ENCODE measurements at regions not wholly inside any gene's neighbourhood (a gene's known extent, or its start where the extent isn't known, plus 50 kb on each side); places are given as distances from the start of the nearest gene placed in this dataset.

DNA sequence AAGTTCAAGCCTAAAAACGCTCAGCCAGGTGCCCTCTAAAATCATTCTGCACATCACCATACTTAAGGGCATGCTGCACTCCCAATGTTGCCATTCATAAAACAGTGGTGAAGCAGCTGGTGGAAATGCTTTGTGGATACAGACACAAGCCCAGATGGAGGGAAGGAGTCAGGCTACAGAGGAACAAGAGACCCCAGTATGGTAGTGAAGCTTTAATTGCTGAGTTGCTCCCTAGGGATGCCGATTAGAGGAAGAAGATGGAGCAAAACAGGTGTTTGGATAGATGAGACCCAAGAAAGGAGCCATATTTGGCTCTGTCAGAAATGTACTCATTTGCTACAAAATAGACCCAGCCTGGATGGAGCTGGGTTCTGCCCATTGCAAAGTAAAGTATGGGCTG is 230.5 kb downstream of the NSG2 start:
- no peak for DNase-seq (ENCODE audit: extremely low read depth, low read depth)
- H3K4me3 ChIP-seq (replicated peaks; ENCODE audit: low read depth, low read length), result no peak overlapping the region

DNA sequence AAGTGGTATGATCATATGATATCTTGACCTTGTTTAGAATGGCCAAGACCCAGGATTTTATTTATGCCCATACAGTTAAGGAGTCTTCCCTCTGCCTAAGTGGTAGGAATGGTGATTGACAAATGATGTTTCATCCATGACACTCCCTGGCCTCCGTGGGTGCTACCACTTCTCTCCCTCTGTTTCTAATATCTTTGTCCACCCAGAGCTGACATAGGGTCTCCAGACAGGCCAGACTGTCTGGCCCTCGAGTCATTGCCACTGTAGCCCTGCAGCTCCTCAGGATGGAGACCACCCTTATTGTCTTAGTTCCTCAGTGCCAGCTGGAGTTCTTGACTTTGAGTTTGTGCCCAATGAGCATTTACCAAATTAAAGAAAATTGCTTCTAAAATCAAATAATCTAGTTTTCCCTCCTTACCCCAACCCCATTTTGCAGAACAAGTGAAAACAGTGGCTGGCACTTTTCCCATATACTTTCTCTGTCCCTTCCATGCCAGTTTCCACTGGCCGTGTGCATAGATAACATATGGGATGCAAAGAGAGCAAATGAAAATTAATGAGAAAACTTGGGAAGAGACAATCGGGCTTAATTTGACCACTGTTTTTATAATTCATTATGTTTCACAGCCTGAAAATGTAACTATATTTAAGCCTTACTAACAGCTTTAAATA is 235.7 kb downstream of the NSG2 start:
- H3K4me3 ChIP-seq (replicated peaks; ENCODE audit: low read depth, low read length), result no peak overlapping the region
- TF ChIP-seq, protein P1, sequence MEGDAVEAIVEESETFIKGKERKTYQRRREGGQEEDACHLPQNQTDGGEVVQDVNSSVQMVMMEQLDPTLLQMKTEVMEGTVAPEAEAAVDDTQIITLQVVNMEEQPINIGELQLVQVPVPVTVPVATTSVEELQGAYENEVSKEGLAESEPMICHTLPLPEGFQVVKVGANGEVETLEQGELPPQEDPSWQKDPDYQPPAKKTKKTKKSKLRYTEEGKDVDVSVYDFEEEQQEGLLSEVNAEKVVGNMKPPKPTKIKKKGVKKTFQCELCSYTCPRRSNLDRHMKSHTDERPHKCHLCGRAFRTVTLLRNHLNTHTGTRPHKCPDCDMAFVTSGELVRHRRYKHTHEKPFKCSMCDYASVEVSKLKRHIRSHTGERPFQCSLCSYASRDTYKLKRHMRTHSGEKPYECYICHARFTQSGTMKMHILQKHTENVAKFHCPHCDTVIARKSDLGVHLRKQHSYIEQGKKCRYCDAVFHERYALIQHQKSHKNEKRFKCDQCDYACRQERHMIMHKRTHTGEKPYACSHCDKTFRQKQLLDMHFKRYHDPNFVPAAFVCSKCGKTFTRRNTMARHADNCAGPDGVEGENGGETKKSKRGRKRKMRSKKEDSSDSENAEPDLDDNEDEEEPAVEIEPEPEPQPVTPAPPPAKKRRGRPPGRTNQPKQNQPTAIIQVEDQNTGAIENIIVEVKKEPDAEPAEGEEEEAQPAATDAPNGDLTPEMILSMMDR (IDR thresholded peaks at IDR 0.05; ENCODE audit: low read depth, low read length, missing control alignments), result no peak
- DNase-seq (ENCODE audit: extremely low read depth, low read depth), result no peak

More for the DNA sequence above, 230.5 kb downstream of the NSG2 start:
- TF ChIP-seq, protein P1 (IDR thresholded peaks at IDR 0.05; ENCODE audit: low read depth, low read length, missing control alignments), result no peak

DNA sequence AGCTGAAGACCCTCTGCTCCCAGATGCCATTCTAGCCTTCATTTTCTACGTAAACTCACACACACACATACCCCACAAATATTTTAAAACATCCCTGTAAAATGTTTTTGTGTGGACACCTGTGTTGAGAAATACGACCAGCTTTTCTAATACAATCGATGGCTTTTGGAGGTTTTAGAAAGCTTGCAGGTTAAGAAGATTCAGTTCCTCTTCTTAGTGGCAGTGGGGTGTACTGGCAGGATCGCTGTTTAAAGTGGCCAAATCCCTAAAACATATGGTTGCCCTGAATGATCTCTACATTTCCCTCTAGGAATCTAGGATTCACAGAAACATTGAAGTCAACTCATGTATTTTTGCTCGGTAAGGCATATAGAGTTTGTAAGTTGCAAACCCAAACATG is 236.3 kb downstream of the NSG2 start:
- no peak for DNase-seq (ENCODE audit: extremely low read depth, low read depth)
- TF ChIP-seq, protein P1 (IDR thresholded peaks at IDR 0.05; ENCODE audit: low read depth, low read length, missing control alignments), result no peak

DNA sequence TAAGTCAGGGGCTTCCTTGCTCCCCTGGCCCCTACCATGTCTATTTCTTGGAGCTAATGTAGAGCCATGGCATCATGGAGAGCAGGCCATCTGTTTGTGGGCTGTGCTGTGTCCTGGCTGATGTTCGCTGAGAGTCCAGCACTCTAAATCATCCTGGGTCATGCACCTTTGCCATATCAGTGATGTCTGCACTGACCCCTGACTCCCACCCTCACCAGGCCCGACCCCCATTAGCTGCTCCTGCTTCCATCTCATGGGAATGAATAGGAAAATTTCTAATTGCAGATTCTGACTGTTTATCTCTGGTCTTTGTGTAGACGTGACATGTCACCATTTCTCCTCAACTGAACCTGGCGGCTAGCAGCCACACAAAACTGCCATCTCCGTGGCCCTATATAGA is 236.9 kb downstream of the NSG2 start:
- no peak overlapping the region for H3K4me3 ChIP-seq (replicated peaks; ENCODE audit: low read depth, low read length)
- DNase-seq (ENCODE audit: extremely low read depth, low read depth), result no peak
- TF ChIP-seq, protein P1 (IDR thresholded peaks at IDR 0.05; ENCODE audit: low read depth, low read length, missing control alignments), result no peak

More for the DNA sequence above, 236.3 kb downstream of the NSG2 start:
- H3K4me3 ChIP-seq (replicated peaks; ENCODE audit: low read depth, low read length), result no peak overlapping the region

DNA sequence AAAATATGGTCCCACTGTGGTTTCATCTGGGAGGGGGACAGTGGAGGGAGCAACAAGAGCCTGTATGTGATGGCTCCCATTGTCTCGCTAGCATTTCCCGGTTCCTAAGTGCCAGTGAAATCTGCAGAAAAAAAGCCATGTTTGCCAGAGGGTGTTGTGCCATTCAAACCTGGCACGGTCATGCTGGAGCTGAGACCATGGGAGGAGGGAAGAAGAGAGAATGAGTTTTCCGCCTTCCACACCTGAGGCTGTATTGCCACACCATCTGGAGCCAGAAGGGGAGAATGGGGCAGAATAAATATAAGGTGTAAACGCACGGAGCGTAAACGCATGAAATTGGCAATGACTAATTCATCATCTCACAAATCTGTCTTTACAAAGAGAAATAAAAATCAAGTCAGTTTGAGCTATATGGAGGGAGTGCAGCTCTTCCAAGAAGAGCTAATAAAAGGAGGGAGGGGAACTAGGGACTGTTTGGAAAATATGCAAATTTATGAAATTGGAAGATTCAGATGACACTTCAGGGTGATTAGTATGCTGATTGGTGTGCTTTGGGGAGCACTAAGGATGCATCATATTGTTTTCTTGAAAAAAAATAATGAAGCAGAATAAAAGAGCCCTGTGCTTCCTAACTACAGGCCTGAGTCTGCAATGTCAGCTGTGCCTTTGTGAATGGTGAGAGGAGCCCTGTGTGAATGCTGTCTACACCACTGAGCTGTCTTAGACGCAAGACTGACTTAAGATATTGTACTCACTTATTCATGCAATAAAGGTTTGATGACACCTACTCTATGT is 237.9 kb downstream of the NSG2 start:
- TF ChIP-seq, protein P1 (IDR thresholded peaks at IDR 0.05; ENCODE audit: low read depth, low read length, missing control alignments), result no peak
- H3K4me3 ChIP-seq (replicated peaks; ENCODE audit: low read depth, low read length), result no peak overlapping the region
- DNase-seq (ENCODE audit: extremely low read depth, low read depth), result no peak

DNA sequence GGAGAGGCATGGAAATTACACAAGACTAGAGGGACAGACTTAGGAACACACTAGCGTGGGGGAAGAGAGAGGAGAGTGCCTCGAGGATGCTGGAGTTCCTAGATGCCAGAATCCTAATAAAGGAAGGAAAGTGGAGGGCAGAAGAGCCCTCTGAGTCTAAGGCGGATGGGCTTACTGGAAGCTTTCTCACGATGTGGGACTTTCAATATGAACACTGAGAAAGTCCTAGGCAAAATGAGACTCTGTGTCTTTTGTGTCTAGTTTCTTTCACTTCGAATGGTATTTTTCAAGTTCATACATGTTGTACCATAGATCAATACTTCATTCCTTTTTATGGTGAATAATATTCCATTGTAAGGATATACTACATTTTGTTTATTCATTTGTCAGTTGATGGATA is 239.4 kb downstream of the NSG2 start:
- TF ChIP-seq, protein P1 (IDR thresholded peaks at IDR 0.05; ENCODE audit: low read depth, low read length, missing control alignments), result no peak
- no peak for DNase-seq (ENCODE audit: extremely low read depth, low read depth)
- H3K4me3 ChIP-seq (replicated peaks; ENCODE audit: low read depth, low read length), result no peak overlapping the region

All from HFF-Myc (cell line).